Ectodermal cell (in vitro differentiated cells): ENCODE measurements at regions not wholly inside any gene's neighbourhood (a gene's known extent, or its start where the extent isn't known, plus 50 kb on each side); places are given as distances from the start of the nearest gene placed in this dataset.
"Not testable (repeated sequence)": the region's sequence is repeated elsewhere in the genome, so short reads cannot be mapped to it uniquely, and the experiment has no call there.

Source experiments
- H3K27ac ChIP-seq: 2 replicates; pipeline ENCODE4 v1.7.0; 2013; ENCODE audit warnings: mild to moderate bottlenecking, low read depth, low read length; ENCODE audit not compliant: insufficient read depth, poor library complexity, severe bottlenecking
- H3K27me3 ChIP-seq: 2 replicates; pipeline ENCODE4 v1.7.0; 2013; ENCODE audit warnings: mild to moderate bottlenecking, low read length; ENCODE audit not compliant: insufficient read depth, control insufficient read depth, poor library complexity, severe bottlenecking
- H3K36me3 ChIP-seq: one replicate; pipeline ENCODE4 v1.7.0; 2013; ENCODE audit warnings: low read length; ENCODE audit not compliant: control insufficient read depth, insufficient read depth
- H3K4me1 ChIP-seq: one replicate; pipeline ENCODE4 v1.7.0; 2013; ENCODE audit warnings: low read length; ENCODE audit not compliant: control insufficient read depth, insufficient read depth
- H3K4me3 ChIP-seq: 2 replicates; pipeline ENCODE4 v1.7.0; 2013; ENCODE audit warnings: low read depth, low read length, control low read depth; ENCODE audit not compliant: insufficient read depth
- H3K9me3 ChIP-seq: 2 replicates; pipeline ENCODE4 v1.7.0; 2013; ENCODE audit warnings: mild to moderate bottlenecking, low read length, moderate library complexity; ENCODE audit not compliant: control insufficient read depth
- WGBS, 2 experiments: methylation state at CpG; one replicate each; pipeline ENCODE4 v1.1.7; 2013; ENCODE audit warnings: missing lambda C conversion rate in 2 of 2; 5-methylcytosine and 5-hydroxymethylcytosine counted together

DNA sequence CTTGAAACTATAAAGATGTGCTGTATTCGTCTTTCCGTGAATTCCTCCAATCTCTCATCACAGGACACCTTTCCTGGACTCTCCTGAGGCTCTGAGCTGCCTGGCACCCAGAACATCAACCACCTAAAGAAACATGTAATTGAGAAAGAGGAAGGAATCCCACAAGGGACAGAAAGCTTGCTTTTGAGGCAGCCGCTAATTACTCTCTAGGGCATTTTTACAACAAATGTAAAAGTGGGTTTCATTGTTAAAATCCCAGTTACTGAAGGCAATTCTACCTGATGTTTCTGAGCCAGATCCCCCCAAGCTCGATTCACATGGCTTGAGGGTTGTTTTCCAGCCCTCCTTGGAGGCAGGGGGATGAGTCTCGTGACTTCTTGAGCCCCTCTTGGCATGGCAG lies 238.5 kb upstream of the LHX5 start:
- Histone ChIP-seq H3K9me3 (no peaks in the 10 kb centered on the region), H3K36me3 (no peaks in the 10 kb centered on the region), H3K4me1 (no peaks in the 10 kb centered on the region), H3K27ac (no peak overlapping the region), H3K4me3 (no peak overlapping the region), H3K27me3 (no peaks in the 10 kb centered on the region)
- 95 to 96% methylated on average over 5 of the region's 5 CpGs for WGBS, 2 experiments

DNA sequence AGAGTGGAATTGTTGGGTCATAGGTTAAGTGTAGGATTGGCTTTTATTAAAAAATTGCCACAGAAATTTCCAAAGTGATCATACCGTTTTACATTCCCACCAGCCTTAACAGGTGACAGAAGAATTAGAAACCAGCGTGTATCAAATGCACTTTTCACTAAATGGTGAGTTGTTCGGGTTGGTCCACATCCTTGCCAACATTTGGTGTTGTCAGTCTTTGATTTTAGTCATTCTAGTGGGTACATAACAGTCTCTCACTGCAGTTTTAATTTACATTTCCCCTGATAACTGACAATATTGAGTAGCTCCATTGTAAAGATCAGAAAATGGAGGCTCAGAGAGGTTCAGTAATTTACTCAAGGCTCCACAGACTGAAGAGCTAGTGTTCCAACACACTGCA lies 237.8 kb upstream of the LHX5 start:
- no peaks in the 10 kb centered on the region for H3K27me3 ChIP-seq
- no peaks in the 10 kb centered on the region for H3K4me1 ChIP-seq
- WGBS, 2 experiments = 94 to 95% methylated on average over 3 of the region's 3 CpGs
- no peak overlapping the region for H3K27ac ChIP-seq
- no peaks in the 10 kb centered on the region for H3K9me3 ChIP-seq
- no peak overlapping the region for H3K4me3 ChIP-seq
- no peaks in the 10 kb centered on the region for H3K36me3 ChIP-seq

DNA sequence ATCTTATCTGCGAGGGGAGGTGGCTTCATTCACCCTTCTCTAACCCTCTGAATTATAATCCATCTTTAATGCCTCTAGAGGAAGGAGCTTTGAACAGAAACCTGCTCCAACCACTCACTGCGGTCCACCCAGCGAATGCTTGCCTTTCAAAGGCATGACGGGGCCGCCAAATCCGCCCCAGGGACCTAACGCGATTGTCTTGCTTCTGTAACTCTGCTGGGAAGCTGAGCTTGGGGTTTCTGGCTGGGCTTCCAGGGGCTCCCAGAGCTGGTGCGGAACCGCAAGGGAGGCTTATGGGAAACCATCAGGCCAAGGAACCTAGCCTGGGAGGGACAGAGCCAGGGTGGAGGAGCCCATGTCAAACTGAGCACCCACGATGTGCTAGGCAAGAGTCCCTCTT lies 231.2 kb upstream of the LHX5 start:
- Histone ChIP-seq H3K36me3 (no peaks in the 10 kb centered on the region), H3K27me3 (no peaks in the 10 kb centered on the region), H3K9me3 (no peaks in the 10 kb centered on the region), H3K27ac (no peak overlapping the region), H3K4me1 (peaks cover 6% of the 10 kb centered on the region), H3K4me3 (no peak overlapping the region)
- WGBS, 2 experiments = 79 to 86% methylated on average over 11 of the region's 11 CpGs

DNA sequence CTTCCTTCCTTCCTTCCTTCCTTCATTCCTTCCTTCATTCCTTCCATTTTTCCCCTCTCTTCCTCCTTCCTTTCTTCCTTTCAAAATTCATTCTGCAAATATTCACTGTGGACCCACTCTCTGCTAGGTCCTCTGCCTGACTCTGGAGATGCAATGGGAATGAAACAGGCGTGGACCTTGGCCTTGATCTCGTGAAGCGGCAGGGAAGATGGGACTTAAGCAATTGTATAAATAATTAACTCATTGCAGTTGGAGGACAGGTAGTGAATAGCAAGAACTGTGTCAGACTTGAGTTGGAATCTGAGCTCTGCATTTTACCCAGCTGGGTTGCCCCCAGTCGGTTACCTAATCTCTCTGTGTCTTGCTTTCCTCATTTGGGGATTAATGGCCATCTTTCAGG lies 230.6 kb upstream of the LHX5 start:
- H3K27me3 ChIP-seq = no peaks in the 10 kb centered on the region
- H3K4me1 ChIP-seq = peaks cover 6% of the 10 kb centered on the region
- H3K27ac ChIP-seq = no peak overlapping the region
- no peak overlapping the region for H3K4me3 ChIP-seq
- H3K36me3 ChIP-seq = no peaks in the 10 kb centered on the region
- no peaks in the 10 kb centered on the region for H3K9me3 ChIP-seq
- WGBS, 2 experiments = 92 to 94% methylated on average over 4 of the region's 4 CpGs

- no peaks in the 10 kb centered on the region for H3K27me3 ChIP-seq
- H3K4me1 ChIP-seq = peaks cover 6% of the 10 kb centered on the region
- H3K27ac ChIP-seq = no peak overlapping the region
- no peak overlapping the region for H3K4me3 ChIP-seq
- no peaks in the 10 kb centered on the region for H3K36me3 ChIP-seq
- 21 to 30% methylated on average over 5 of the region's 5 CpGs for WGBS, 2 experiments
- no peaks in the 10 kb centered on the region for H3K9me3 ChIP-seq
Observed at GRCh38 chr12:113700943-113701342, 229.3 kb upstream of the LHX5 start.

DNA sequence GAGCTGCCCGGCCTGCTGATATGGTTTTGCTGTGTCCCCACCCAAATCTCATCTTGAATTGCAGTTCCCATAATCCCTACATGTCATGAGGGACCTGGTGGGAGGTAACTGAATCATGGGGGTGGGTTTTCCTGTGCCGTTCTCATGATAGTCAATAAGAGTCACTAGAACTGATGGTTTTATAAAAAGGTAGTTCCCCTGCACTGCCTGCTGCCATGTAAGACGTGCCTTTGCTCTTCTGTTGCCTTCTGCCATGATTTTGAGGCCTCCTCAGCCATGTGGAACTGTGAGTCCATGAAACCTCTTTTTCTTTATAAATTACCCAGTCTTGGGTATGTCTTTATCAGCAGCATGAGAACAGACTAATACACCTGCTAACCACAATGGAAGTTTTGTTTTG lies 228.3 kb upstream of the LHX5 start:
- not testable (repeated sequence) for H3K27me3 ChIP-seq, H3K4me1 ChIP-seq, H3K27ac ChIP-seq, H3K9me3 ChIP-seq, H3K36me3 ChIP-seq, H3K4me3 ChIP-seq
- WGBS, 2 experiments = 93 to 96% methylated on average over 3 of the region's 3 CpGs

GRCh38 chr12:113698510-113698858 lies 226.8 kb upstream of the LHX5 start:
- WGBS, 2 experiments = 79 to 84% methylated on average over 4 to 5 of the region's 5 CpGs
- Histone ChIP-seq H3K4me3 (no peak overlapping the region), H3K27me3 (no peaks in the 10 kb centered on the region), H3K9me3 (no peaks in the 10 kb centered on the region), H3K4me1 (peaks cover 6% of the 10 kb centered on the region), H3K27ac (no peak overlapping the region), H3K36me3 (no peaks in the 10 kb centered on the region)

GRCh38 chr12:113697651-113698509 lies 226.2 kb upstream of the LHX5 start:
- 41 to 43% methylated on average over 11 of the region's 11 CpGs for WGBS, 2 experiments
- H3K4me1 ChIP-seq = peaks cover 6% of the 10 kb centered on the region
- H3K4me3 ChIP-seq = no peak overlapping the region
- no peaks in the 10 kb centered on the region for H3K9me3 ChIP-seq
- no peaks in the 10 kb centered on the region for H3K36me3 ChIP-seq
- H3K27me3 ChIP-seq = no peaks in the 10 kb centered on the region
- H3K27ac ChIP-seq = no peak overlapping the region

- no peaks in the 10 kb centered on the region for H3K36me3 ChIP-seq
- no peak overlapping the region for H3K4me3 ChIP-seq
- no peaks in the 10 kb centered on the region for H3K4me1 ChIP-seq
- H3K9me3 ChIP-seq = no peaks in the 10 kb centered on the region
- WGBS, 2 experiments = 85 to 93% methylated on average over 5 of the region's 5 CpGs
- no peaks in the 10 kb centered on the region for H3K27me3 ChIP-seq
- no peak overlapping the region for H3K27ac ChIP-seq
Observed at GRCh38 chr12:113697104-113697503, 225.4 kb upstream of the LHX5 start.

DNA sequence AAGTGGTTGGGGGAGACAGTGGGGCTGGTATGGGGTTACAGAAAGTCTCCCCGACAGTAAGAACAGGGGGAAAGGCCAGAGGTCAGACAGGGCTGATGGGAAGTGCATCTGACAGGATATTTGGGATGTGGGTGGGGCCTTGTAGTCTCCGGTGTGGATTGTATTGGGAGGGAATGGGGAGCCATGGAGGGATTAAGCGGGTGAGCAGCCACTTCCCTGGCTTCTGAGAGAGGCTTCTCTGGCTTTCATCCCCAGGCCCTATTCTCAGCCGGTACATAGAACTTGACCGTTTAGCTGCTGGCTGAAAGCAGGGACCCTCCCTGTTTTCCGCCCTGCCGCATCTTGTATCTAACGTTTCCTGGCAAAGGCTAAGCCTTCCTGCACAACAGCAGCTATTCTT lies 222.0 kb upstream of the LHX5 start:
- Histone ChIP-seq H3K27ac (no peak overlapping the region), H3K4me1 (no peaks in the 10 kb centered on the region), H3K27me3 (no peaks in the 10 kb centered on the region), H3K9me3 (no peaks in the 10 kb centered on the region), H3K36me3 (no peaks in the 10 kb centered on the region), H3K4me3 (no peak overlapping the region)
- WGBS, 2 experiments = 91% methylated on average over 8 of the region's 8 CpGs
